ENCODE measurements at regions not wholly inside any gene's neighbourhood (a gene's known extent, or its start where the extent isn't known, plus 50 kb on each side); places are given as distances from the start of the nearest gene placed in this dataset.
"Not testable (repeated sequence)": the region's sequence is repeated elsewhere in the genome, so short reads cannot be mapped to it uniquely, and the experiment has no call there.

DNA sequence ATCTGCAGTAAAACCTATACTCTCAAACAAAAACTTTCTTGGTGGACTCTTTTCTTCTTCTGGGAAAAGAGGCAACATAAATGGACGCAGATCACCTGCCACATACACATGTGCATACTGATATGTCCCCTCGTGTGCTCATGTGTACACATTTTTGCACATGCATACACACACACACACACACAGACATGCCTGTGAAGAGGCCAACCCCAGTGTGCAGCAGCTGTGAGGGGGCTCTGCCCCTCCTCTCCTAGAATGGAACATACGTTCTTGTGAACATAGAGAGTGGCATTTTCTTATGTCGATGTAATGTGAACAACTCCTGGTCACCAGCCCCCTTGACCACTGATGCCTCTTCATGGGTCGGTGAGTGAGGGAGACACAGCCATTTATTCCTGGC, 188.9 kb upstream of the PLGLB2 start:
- not testable (repeated sequence) for DNase-seq

DNA sequence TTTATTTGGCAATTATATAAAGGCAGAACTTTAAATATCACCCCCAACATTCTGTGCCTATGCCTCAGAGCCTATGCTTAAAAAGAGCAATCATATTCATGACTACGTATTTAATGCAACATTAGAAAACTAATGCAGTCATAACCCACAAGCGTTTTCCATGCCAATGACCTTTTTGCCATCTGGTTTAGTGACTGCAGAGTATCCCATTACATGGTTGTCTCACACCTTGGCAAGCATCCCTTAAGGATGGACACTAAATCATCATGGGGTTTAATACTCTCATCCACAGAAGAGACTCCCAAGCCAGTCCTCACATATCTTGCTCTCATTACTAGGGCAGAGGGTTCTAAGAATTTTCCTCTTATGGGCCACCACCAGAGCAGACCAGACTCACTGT, 188.2 kb upstream of the PLGLB2 start:
- not testable (repeated sequence) for DNase-seq

GRCh38 chr2:87565116-87565515, 182.8 kb upstream of the PLGLB2 start:
- DNase-seq = not testable (repeated sequence)

- not testable (repeated sequence) for DNase-seq
Measured at GRCh38 chr2:87566531-87566930, 181.4 kb upstream of the PLGLB2 start.

- not testable (repeated sequence) for DNase-seq
Measured at GRCh38 chr2:87567093-87567492, 180.8 kb upstream of the PLGLB2 start.

DNA sequence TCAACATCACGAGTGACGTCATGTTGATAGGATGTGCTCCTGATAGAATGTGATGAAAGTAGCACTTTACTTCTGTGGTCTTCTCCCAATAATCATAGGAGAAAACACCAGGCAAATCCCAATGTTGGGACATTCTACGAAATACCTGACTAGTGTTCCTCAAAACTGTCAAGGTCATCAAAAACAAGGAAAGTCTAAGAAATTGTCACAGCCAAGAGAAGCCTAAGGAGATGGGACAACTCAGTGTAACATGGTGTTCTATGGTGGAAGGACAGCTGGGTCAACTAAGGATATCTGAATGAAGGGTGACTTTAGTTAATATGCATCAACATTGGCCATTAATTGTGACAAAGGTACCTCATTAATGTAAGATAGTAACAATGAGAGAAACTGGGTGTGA, 180.0 kb upstream of the PLGLB2 start:
- not testable (repeated sequence) for DNase-seq

DNA sequence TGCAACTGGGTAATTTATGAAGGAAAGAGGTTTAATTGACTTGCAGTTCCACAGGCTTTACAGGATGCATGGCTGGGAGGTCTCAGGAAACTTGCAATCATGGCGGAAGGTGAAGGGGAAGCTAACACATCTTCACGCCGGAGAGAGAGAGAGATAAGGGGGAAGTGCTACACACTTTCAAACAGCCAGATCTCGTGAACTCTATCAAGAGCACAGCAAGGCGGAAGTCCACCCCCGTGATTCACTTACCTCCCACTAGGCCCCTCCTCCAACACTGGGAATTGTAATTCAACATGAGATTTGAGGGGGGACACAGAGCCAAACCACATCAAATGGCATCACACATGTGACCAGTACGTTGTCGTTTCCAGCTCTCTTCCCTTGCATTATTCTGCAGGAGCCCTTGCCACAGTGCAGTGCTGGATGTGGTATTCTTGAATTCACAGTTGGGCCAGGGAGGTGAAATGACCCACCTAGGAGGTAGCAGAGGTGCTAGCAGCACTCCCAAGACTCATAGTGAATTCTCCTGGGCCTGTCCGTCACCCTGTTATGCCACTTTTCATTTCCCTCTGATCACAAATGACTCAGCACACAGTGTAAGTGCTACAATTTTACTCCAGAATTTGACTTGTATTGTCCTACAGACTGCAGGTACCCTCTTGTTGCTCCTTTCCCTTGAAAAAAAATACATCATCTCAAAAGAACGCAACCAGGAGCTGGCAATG, 179.2 kb upstream of the PLGLB2 start:
- DNase-seq = not testable (repeated sequence)

GRCh38 chr2:87569689-87570397, 178.0 kb upstream of the PLGLB2 start:
- not testable (repeated sequence) for DNase-seq

GRCh38 chr2:87571889-87572465, 175.9 kb upstream of the PLGLB2 start:
- DNase-seq = not testable (repeated sequence)

DNA sequence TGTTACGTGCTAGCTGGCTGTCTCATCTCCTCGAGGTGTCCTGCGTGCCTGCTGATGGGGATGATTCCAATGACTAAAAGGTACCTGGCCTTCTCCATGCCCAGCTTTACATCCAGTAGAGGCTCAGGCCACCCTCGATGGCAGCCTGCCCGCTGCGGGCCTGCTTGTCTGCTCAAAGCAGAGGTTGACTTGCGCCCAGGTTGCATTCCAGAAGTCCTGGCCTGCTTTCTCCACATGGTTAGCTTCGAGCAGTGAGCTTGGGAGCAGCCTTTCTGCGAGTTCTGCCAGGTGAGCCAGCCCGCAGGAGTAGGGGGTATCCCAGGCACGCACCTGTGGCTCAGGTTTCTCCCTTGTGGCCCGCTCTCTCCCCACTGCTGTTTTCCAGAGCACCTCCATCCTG, 175.0 kb upstream of the PLGLB2 start:
- DNase-seq = not testable (repeated sequence)

GRCh38 chr2:87573386-87574192, 174.3 kb upstream of the PLGLB2 start:
- not testable (repeated sequence) for DNase-seq

DNA sequence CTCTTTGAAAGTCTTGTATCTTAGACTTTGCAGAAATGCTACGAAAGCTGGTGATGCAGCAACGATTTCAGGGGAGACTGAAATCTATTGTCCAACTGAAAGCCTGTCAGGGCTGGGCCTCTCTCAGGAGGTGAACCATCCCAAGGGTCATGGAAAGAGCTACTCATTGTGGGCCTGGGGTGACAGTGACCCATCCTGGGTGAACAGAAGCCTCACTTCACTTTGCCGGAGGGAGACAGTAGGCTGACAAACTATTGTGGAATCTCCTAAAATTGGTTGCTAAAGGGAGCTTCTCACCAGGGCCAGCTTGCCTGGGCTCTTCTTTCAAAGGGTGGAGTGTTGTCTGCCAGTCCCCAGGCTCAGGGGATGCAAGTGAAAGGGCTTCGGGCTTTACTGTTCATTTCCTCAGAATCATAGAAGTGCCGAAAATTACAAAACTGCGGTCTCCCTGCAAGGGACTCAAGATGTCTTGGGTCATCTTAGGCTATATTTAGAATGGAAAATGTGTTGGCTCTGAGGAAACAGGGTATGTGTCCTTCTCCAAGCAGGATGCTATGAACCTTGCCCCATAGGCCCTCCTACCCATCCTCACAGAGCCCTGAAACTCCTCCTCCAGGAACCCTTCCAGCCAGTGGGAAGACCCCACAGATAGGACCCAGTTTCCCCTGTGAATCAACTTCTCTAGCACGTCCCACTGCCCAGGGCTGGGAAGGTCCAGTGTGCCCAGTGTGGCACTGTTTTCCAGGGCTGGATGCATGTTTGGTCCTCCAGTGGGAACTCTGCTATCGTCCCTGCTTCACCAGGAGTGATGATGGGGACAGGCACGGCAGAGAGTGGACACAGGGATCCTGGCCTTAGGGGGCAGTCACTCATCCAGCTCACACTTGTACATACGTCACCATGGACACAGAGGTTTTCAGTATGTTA, 173.4 kb upstream of the PLGLB2 start:
- DNase-seq = not testable (repeated sequence)

GRCh38 chr2:87575138-87575537, 172.7 kb upstream of the PLGLB2 start:
- DNase-seq = not testable (repeated sequence)

DNA sequence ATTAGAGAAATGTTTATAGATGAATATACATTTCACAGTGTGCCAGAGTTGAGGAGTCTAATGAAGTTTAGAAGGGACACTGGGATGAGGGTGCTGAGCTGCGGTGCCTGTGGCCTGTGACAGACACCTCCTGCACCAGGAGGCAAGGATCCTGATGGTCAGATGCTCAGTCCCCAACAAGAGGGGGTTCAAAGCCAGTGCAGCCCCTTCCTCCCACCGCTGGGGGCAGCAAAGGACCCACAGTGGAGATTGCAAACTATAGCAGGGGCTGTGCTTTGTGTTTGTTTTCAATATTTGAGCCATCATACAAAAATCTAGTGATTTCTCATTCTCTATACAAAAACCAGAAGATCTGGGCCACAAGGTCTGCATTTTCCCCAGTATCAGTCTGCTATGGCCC, 170.5 kb upstream of the PLGLB2 start:
- not testable (repeated sequence) for DNase-seq

DNA sequence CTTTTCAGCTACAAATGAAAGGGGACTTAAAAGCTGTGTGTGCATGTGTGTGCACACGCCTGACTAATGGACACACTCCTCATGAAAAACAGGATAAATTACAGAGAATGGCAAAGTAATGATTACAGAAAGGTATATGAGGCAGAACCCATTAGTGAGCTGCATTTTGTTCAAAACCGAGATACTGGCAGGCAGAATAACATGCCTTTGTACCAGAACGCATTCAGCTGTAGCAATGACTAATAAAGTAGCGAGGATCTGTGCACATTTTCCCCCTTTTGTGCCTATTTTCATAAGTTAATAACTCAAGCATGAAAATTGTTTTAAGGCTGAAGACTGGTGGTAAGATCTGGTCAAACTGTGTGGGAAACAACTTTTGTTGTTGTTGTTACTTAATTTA, 165.7 kb upstream of the PLGLB2 start:
- DNase-seq = not testable (repeated sequence)

DNA sequence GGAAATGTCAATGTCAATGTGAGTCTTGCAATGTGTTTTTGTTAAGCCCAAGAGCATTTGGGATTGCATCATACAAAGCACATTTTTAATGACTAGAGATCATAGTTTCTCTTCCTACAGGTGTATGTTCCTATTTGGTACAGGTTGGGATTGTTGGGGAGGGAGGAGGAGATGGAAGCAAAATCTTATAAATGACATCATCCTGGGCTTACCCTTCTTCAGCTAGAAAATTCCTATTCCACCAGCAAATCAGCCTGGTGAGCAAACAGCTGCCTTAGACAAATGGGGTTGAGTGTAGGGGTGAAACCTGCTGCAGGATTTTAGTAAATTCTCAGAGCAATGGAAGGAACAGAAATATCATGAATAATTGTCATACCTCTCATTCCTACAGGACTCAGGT, 165.3 kb upstream of the PLGLB2 start:
- not testable (repeated sequence) for DNase-seq

DNA sequence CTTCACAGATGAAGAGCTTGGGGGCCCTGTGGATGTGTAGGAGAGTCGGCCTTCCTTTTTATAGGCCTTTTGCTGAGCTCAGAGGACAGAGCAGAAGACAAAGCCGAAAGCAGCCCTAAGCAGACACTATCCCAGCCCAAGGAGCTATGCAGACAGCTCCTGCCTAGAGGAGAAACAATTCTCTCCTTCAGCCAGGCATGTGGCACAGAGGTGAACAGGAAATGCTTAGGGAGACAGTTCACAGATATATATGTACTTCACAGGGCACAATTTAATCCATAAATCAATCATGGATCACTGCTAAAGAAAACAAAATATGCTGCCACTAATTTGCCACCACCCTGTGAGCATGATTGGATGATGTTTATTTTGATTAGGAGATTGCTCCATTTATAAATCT, 164.5 kb upstream of the PLGLB2 start:
- not testable (repeated sequence) for DNase-seq

DNA sequence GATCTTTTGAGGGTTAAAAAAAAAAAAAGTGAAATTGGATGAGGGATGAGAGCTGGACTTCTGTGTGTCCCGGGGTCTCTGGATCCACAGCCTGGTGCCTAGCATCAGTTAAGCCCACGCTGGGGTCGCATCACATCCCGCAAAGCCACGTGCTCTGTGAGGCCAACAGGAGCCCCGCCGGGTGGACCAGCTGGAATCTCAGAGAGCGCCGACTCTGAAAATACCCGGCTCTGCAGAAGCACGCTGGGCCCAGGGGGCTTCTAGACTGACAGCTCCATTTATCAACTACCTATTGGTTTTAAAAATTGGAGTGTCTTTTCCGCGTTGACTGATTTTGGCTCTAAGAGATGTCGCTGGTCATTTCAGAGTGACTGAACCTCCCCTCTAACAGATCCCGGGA, 164.1 kb upstream of the PLGLB2 start:
- DNase-seq = not testable (repeated sequence)

GRCh38 chr2:87584268-87584906, 163.5 kb upstream of the PLGLB2 start:
- not testable (repeated sequence) for DNase-seq

GRCh38 chr2:87587934-87588333, 160.0 kb upstream of the PLGLB2 start:
- DNase-seq = not testable (repeated sequence)

GRCh38 chr2:87592974-87593373, 154.9 kb upstream of the PLGLB2 start:
- DNase-seq = not testable (repeated sequence)

Data from activated CD4-positive, alpha-beta T cell treated with anti-CD3 and anti-CD28 coated beads, Interleukin-2, amount 50 U/mL, for 1 hour (primary cell).